ENCODE measurements at regions not wholly inside any gene's neighbourhood (a gene's known extent, or its start where the extent isn't known, plus 50 kb on each side); places are given as distances from the start of the nearest gene placed in this dataset.

- Mint-ChIP-seq H3K27ac (no peak overlapping the region), H3K9me3 (no peaks in the 10 kb centered on the region; a peak in 1 of 5 replicates), H3K4me3 (no peak overlapping the region), H3K27me3 (ENCODE audit: low read depth) (no peaks in the 10 kb centered on the region), H3K4me1 (no peaks in the 10 kb centered on the region), H3K36me3 (ENCODE audit: insufficient read depth in 1 of 3, low read depth in 3 of 3) (no peaks in the 10 kb centered on the region)
- Histone ChIP-seq H2AFZ (ENCODE audit: low read length) (no peak overlapping the region), H3K27me3 (ENCODE audit: insufficient read depth, low read length) (no peaks in the 10 kb centered on the region), H2AK5ac (ENCODE audit: insufficient read length, low read length) (no peak overlapping the region), H3K4ac (ENCODE audit: low read depth, low read length) (no peak overlapping the region), H4K5ac (ENCODE audit: insufficient read length, low read depth, low read length) (no peak overlapping the region), H2BK20ac (ENCODE audit: low read depth, low read length, poor library complexity, severe bottlenecking) (no peak overlapping the region), H3K79me1 (ENCODE audit: insufficient read depth, low read depth, low read length, poor library complexity, severe bottlenecking) (no peaks in the 10 kb centered on the region), H3K56ac (ENCODE audit: insufficient read length, low read depth, low read length) (no peak overlapping the region), H3K9ac (ENCODE audit: extremely low read depth, insufficient read length, low read length) (no peak overlapping the region), H3K4me2 (ENCODE audit: insufficient read depth, insufficient read length, low read length) (no peak overlapping the region), H3T11ph (ENCODE audit: low read length) (no peak overlapping the region), H2BK5ac (ENCODE audit: insufficient read length, low read length) (no peak overlapping the region), H4K20me1 (ENCODE audit: control insufficient read depth, insufficient read depth, insufficient read length) (no peaks in the 10 kb centered on the region), H3K14ac (ENCODE audit: insufficient read depth, low read length) (no peak overlapping the region), H3K23me2 (ENCODE audit: insufficient read length, low read depth, low read length, poor library complexity, severe bottlenecking) (no peaks in the 10 kb centered on the region), H2BK15ac (ENCODE audit: low read depth, low read length) (no peak overlapping the region), H3K27ac (ENCODE audit: insufficient read length, low read depth, low read length) (no peak overlapping the region), H2BK12ac (ENCODE audit: insufficient read length, low read depth, low read length) (no peak overlapping the region), H3K4me1 (ENCODE audit: insufficient read depth, low read length) (no peaks in the 10 kb centered on the region), H4K91ac (ENCODE audit: insufficient read length, low read depth, low read length) (no peak overlapping the region), H3K9me3 (ENCODE audit: control insufficient read depth, low read depth, low read length) (no peaks in the 10 kb centered on the region), H3K79me2 (ENCODE audit: insufficient read depth, low read length) (no peaks in the 10 kb centered on the region), H2BK120ac (ENCODE audit: low read depth, low read length, poor library complexity, severe bottlenecking) (no peak overlapping the region), H3K23ac (ENCODE audit: insufficient read length, low read depth, low read length) (no peak overlapping the region), H4K8ac (replicated peaks; ENCODE audit: insufficient read length, low read depth, low read length) (no peak overlapping the region), H3K18ac (ENCODE audit: insufficient read length, low read depth, low read length) (no peak overlapping the region)
- no peak for TF ChIP-seq CTCF (conservative IDR thresholded peaks at IDR 0.05)
- DNase-seq = no peak
- WGBS (ENCODE audit: extremely low coverage, insufficient read length, low lambda C conversion rate) = no CpG with 5 or more reads among the region's 1 CpG
Observed at GRCh38 chr18:27887287-27887686, 289.6 kb downstream of the CDH2 start.
